Superior temporal gyrus (tissue), 1 donor: ENCODE measurements at regions not wholly inside any gene's neighbourhood (a gene's known extent, or its start where the extent isn't known, plus 50 kb on each side); places are given as distances from the start of the nearest gene placed in this dataset.

Source experiments
- DNase-seq: peaks from one replicate; pipeline ENCODE4 v3.0.0-alpha.2; 2016; ENCODE audit errors: extremely low spot score

GRCh38 chr19:31223740-31224534 lies 125.3 kb downstream of the TSHZ3 start:
- no peak for DNase-seq

- no peak for DNase-seq
Observed at GRCh38 chr19:31220540-31220939, 128.7 kb downstream of the TSHZ3 start.

- DNase-seq, result no peak
Observed at GRCh38 chr19:31214997-31215396, 134.2 kb downstream of the TSHZ3 start.

GRCh38 chr19:31214086-31214485 lies 135.2 kb downstream of the TSHZ3 start:
- DNase-seq, result no peak

GRCh38 chr19:31211088-31211487 lies 138.1 kb downstream of the TSHZ3 start:
- no peak for DNase-seq

- no peak for DNase-seq
Observed at GRCh38 chr19:31205887-31206518, 143.2 kb downstream of the TSHZ3 start.

GRCh38 chr19:31204115-31204514 lies 145.1 kb downstream of the TSHZ3 start:
- DNase-seq, result no peak

GRCh38 chr19:31185261-31185660 lies 164.0 kb downstream of the TSHZ3 start:
- no peak for DNase-seq

GRCh38 chr19:31181535-31181934 lies 167.7 kb downstream of the TSHZ3 start:
- DNase-seq, result no peak

- DNase-seq, result no peak
Observed at GRCh38 chr19:31180907-31181306, 168.3 kb downstream of the TSHZ3 start.

- DNase-seq, result no peak
Observed at GRCh38 chr19:31179471-31179852, 169.8 kb downstream of the TSHZ3 start.

- DNase-seq, result no peak
Observed at GRCh38 chr19:31178833-31179470, 170.3 kb downstream of the TSHZ3 start.

- no peak for DNase-seq
Observed at GRCh38 chr19:31177246-31177645, 172.0 kb downstream of the TSHZ3 start.

- no peak for DNase-seq
Observed at GRCh38 chr19:31175564-31176348, 173.5 kb downstream of the TSHZ3 start.

GRCh38 chr19:31174948-31175347 lies 174.3 kb downstream of the TSHZ3 start:
- DNase-seq, result no peak

GRCh38 chr19:31173991-31174390 lies 175.2 kb downstream of the TSHZ3 start:
- DNase-seq, result no peak

GRCh38 chr19:31171936-31172335 lies 177.3 kb downstream of the TSHZ3 start:
- DNase-seq, result no peak

GRCh38 chr19:31170046-31170445 lies 179.2 kb downstream of the TSHZ3 start:
- no peak for DNase-seq

- no peak for DNase-seq
Observed at GRCh38 chr19:31168106-31168625, 181.1 kb downstream of the TSHZ3 start.

GRCh38 chr19:31167690-31168089 lies 181.5 kb downstream of the TSHZ3 start:
- peak; percentile 16 for DNase-seq

- DNase-seq, result no peak
Observed at GRCh38 chr19:31166206-31166605, 183.0 kb downstream of the TSHZ3 start.

- DNase-seq, result no peak
Observed at GRCh38 chr19:31164791-31165251, 184.4 kb downstream of the TSHZ3 start.
